ENCODE measurements at regions not wholly inside any gene's neighbourhood (a gene's known extent, or its start where the extent isn't known, plus 50 kb on each side); places are given as distances from the start of the nearest gene placed in this dataset.

GRCh38 chr6:40276141-40276540 lies 311.0 kb downstream of the LRFN2 start:
- TF ChIP-seq MAX (IDR thresholded peaks at IDR 0.05; ENCODE audit: low read depth, low read length): no peak
- TF ChIP-seq CTCF (IDR thresholded peaks at IDR 0.05; ENCODE audit: low read depth, low read length): no peak
- TF ChIP-seq POLR2A (IDR thresholded peaks at IDR 0.05; ENCODE audit: extremely low read depth, insufficient read length): no peak
- no peak for TF ChIP-seq MYC (IDR thresholded peaks at IDR 0.05; ENCODE audit: low read depth, low read length)
- DNase-seq (ENCODE audit: low read depth): no peak
- no peak overlapping the region for H3K4me3 ChIP-seq (ENCODE audit: low read depth, low read length)

GRCh38 chr6:40274058-40274457 lies 313.1 kb downstream of the LRFN2 start:
- no peak overlapping the region for H3K4me3 ChIP-seq (ENCODE audit: low read depth, low read length)
- no peak for TF ChIP-seq MAX (IDR thresholded peaks at IDR 0.05; ENCODE audit: low read depth, low read length)
- TF ChIP-seq MYC (IDR thresholded peaks at IDR 0.05; ENCODE audit: low read depth, low read length): no peak
- no peak for TF ChIP-seq CTCF (IDR thresholded peaks at IDR 0.05; ENCODE audit: low read depth, low read length)
- no peak for TF ChIP-seq POLR2A (IDR thresholded peaks at IDR 0.05; ENCODE audit: extremely low read depth, insufficient read length)
- DNase-seq (ENCODE audit: low read depth): no peak

GRCh38 chr6:40268614-40269013 lies 318.6 kb downstream of the LRFN2 start:
- no peak overlapping the region for H3K4me3 ChIP-seq (ENCODE audit: low read depth, low read length)
- no peak for DNase-seq (ENCODE audit: low read depth)
- TF ChIP-seq MYC (IDR thresholded peaks at IDR 0.05; ENCODE audit: low read depth, low read length): no peak
- no peak for TF ChIP-seq CTCF (IDR thresholded peaks at IDR 0.05; ENCODE audit: low read depth, low read length)
- no peak for TF ChIP-seq POLR2A (IDR thresholded peaks at IDR 0.05; ENCODE audit: extremely low read depth, insufficient read length)
- TF ChIP-seq MAX (IDR thresholded peaks at IDR 0.05; ENCODE audit: low read depth, low read length): no peak

GRCh38 chr6:40268166-40268565 lies 319.0 kb downstream of the LRFN2 start:
- no peak for TF ChIP-seq MYC (IDR thresholded peaks at IDR 0.05; ENCODE audit: low read depth, low read length)
- no peak for TF ChIP-seq POLR2A (IDR thresholded peaks at IDR 0.05; ENCODE audit: extremely low read depth, insufficient read length)
- no peak for TF ChIP-seq MAX (IDR thresholded peaks at IDR 0.05; ENCODE audit: low read depth, low read length)
- no peak for TF ChIP-seq CTCF (IDR thresholded peaks at IDR 0.05; ENCODE audit: low read depth, low read length)

GRCh38 chr6:40265615-40266014 lies 321.5 kb downstream of the LRFN2 start:
- no peak for TF ChIP-seq MAX (IDR thresholded peaks at IDR 0.05; ENCODE audit: low read depth, low read length)
- TF ChIP-seq POLR2A (IDR thresholded peaks at IDR 0.05; ENCODE audit: extremely low read depth, insufficient read length): no peak
- TF ChIP-seq MYC (IDR thresholded peaks at IDR 0.05; ENCODE audit: low read depth, low read length): no peak
- TF ChIP-seq CTCF (IDR thresholded peaks at IDR 0.05; ENCODE audit: low read depth, low read length): no peak
- H3K4me3 ChIP-seq (ENCODE audit: low read depth, low read length): no peak overlapping the region
- DNase-seq (ENCODE audit: low read depth): no peak

More at GRCh38 chr6:40268166-40268565, 319.0 kb downstream of the LRFN2 start:
- no peak overlapping the region for H3K4me3 ChIP-seq (ENCODE audit: low read depth, low read length)
- DNase-seq (ENCODE audit: low read depth): no peak

GRCh38 chr6:40263970-40264369 lies 323.2 kb downstream of the LRFN2 start:
- no peak for DNase-seq (ENCODE audit: low read depth)
- no peak overlapping the region for H3K4me3 ChIP-seq (ENCODE audit: low read depth, low read length)
- TF ChIP-seq MYC (IDR thresholded peaks at IDR 0.05; ENCODE audit: low read depth, low read length) (no peak), POLR2A (IDR thresholded peaks at IDR 0.05; ENCODE audit: extremely low read depth, insufficient read length) (no peak), CTCF (IDR thresholded peaks at IDR 0.05; ENCODE audit: low read depth, low read length) (no peak), MAX (IDR thresholded peaks at IDR 0.05; ENCODE audit: low read depth, low read length) (no peak)

Measured in NB4 (cell line).